Neural cell (in vitro differentiated cells): ENCODE measurements at regions not wholly inside any gene's neighbourhood (a gene's known extent, or its start where the extent isn't known, plus 50 kb on each side); places are given as distances from the start of the nearest gene placed in this dataset.

Source experiments
- POLR2AphosphoS5 ChIP-seq: IDR thresholded peaks from 2 replicates; pipeline ENCODE4 v1.6.1; 2012
- RAD21 ChIP-seq: fragments of 450-650 bp; conservative IDR thresholded peaks from 2 replicates; pipeline ENCODE4 v1.6.1; 2014; ENCODE audit warnings: antibody characterized with exemption, mild to moderate bottlenecking, moderate library complexity

GRCh38 chr4:89514811-89515210, 207.2 kb upstream of the GPRIN3 start:
- TF ChIP-seq POLR2AphosphoS5 (no peak), RAD21 (no peak)
